Breast epithelium (tissue), 4 donors: ENCODE measurements at regions not wholly inside any gene's neighbourhood (a gene's known extent, or its start where the extent isn't known, plus 50 kb on each side); places are given as distances from the start of the nearest gene placed in this dataset.

ENCODE experiments used
- DNase-seq, 2 donors: peaks; one replicate each; pipeline ENCODE4 v3.0.0-alpha.2; 2019; ENCODE audit warnings: low spot score in 2 of 2
- H3K27ac ChIP-seq, 2 donors: fragments of 200-600 bp; sonication (generic) in 1 of 2; one replicate each; pipeline ENCODE4 v1.5.1; 2016 to 2019; ENCODE audit warnings: mild to moderate bottlenecking in 1 of 2
- H3K27me3 ChIP-seq, 2 donors: fragments of 200-600 bp; sonication (generic) in 1 of 2; one replicate each; pipeline versions ENCODE4 v1.5.1 to v1.6.0; 2017 to 2019; ENCODE audit warnings: control low read depth in 1 of 2, mild to moderate bottlenecking in 1 of 2
- H3K36me3 ChIP-seq: fragments of 200-600 bp; one replicate; pipeline ENCODE4 v1.5.1; 2019
- H3K4me1 ChIP-seq, 2 donors: fragments of 200-600 bp; sonication (generic); one replicate each; pipeline ENCODE4 v1.5.1; 2016 to 2019; ENCODE audit warnings: control low read depth in 1 of 2
- H3K4me3 ChIP-seq, 3 donors: fragments of 200-600 bp; sonication (generic); 1 replicate in 2 of 3; 2 replicates in 1 of 3; pipeline ENCODE4 v1.5.1; 2016 to 2019; ENCODE audit warnings: mild to moderate bottlenecking in 3 of 3, moderate library complexity in 2 of 3
- H3K9me3 ChIP-seq, 2 donors: fragments of 200-600 bp; sonication (generic) in 1 of 2; one replicate each; pipeline ENCODE4 v1.5.1; 2016 to 2019; ENCODE audit warnings: control low read depth in 1 of 2
- CTCF ChIP-seq, 3 donors: fragments of 450-650 bp; IDR thresholded peaks; one replicate each; pipeline ENCODE4 v1.5.1; 2016 to 2017; ENCODE audit warnings: antibody characterized with exemption in 3 of 3, mild to moderate bottlenecking in 3 of 3, moderate library complexity in 3 of 3
- POLR2A ChIP-seq: fragments of 450-650 bp; IDR thresholded peaks from one replicate; pipeline ENCODE4 v1.6.1; 2016; ENCODE audit warnings: antibody characterized with exemption, mild to moderate bottlenecking, moderate library complexity
- POLR2AphosphoS5 ChIP-seq, 3 donors: sonication (generic); formaldehyde crosslinking; IDR thresholded peaks; one replicate each; pipeline ENCODE4 v1.6.1; 2017; ENCODE audit warnings: antibody characterized with exemption in 3 of 3
- intact Hi-C: fragments of 100-400 bp; cut with DNase I; formaldehyde crosslinking; loops from one replicate; pipeline ENCODE4 v1.15.1; 2023; ENCODE audit warnings: low total_unique reads

GRCh38 chr11:70522309-70522592 lies 123.9 kb downstream of the CTTN start:
- TF ChIP-seq POLR2AphosphoS5 (IDR thresholded peaks at IDR 0.05) (no peak), POLR2A (no peak), CTCF (IDR thresholded peaks at IDR 0.05) (no peak)
- Histone ChIP-seq H3K4me1 (no peaks in the 10 kb centered on the region), H3K27me3 (no peaks in the 10 kb centered on the region), H3K36me3 (no peaks in the 10 kb centered on the region), H3K4me3 (no peak overlapping the region), H3K9me3 (no peaks in the 10 kb centered on the region), H3K27ac (no peak overlapping the region)
- DNase-seq = no peak
- intact Hi-C loops = no loop called here

- DNase-seq = no peak
Measured at GRCh38 chr11:70522593-70523311, 124.4 kb downstream of the CTTN start.

GRCh38 chr11:70523384-70524095 lies 125.2 kb downstream of the CTTN start:
- intact Hi-C loops = no loop called here
- Histone ChIP-seq H3K9me3 (no peaks in the 10 kb centered on the region), H3K36me3 (no peaks in the 10 kb centered on the region), H3K27me3 (no peaks in the 10 kb centered on the region), H3K4me3 (no peak overlapping the region), H3K4me1 (no peaks in the 10 kb centered on the region), H3K27ac (no peak overlapping the region)
- TF ChIP-seq CTCF (IDR thresholded peaks at IDR 0.05) (no peak), POLR2A (no peak), POLR2AphosphoS5 (IDR thresholded peaks at IDR 0.05) (no peak)
- no peak for DNase-seq

More at GRCh38 chr11:70522593-70523311, 124.4 kb downstream of the CTTN start:
- Histone ChIP-seq H3K4me1 (no peaks in the 10 kb centered on the region), H3K9me3 (no peaks in the 10 kb centered on the region), H3K4me3 (no peak overlapping the region), H3K36me3 (no peaks in the 10 kb centered on the region), H3K27ac (no peak overlapping the region), H3K27me3 (no peaks in the 10 kb centered on the region)
- intact Hi-C loops = no loop called here
- TF ChIP-seq CTCF (IDR thresholded peaks at IDR 0.05) (no peak), POLR2AphosphoS5 (IDR thresholded peaks at IDR 0.05) (no peak), POLR2A (no peak)

GRCh38 chr11:70524096-70524922 lies 126.0 kb downstream of the CTTN start:
- no peaks in the 10 kb centered on the region for H3K9me3 ChIP-seq
- no peak for TF ChIP-seq POLR2AphosphoS5 (IDR thresholded peaks at IDR 0.05)
- no peaks in the 10 kb centered on the region for H3K27me3 ChIP-seq
- no peaks in the 10 kb centered on the region for H3K4me1 ChIP-seq
- H3K27ac ChIP-seq = no peak overlapping the region
- H3K36me3 ChIP-seq = no peaks in the 10 kb centered on the region
- no peak for DNase-seq
- H3K4me3 ChIP-seq = no peak overlapping the region
- intact Hi-C loops = no loop called here

- Histone ChIP-seq H3K36me3 (no peaks in the 10 kb centered on the region), H3K4me3 (no peak overlapping the region), H3K4me1 (no peaks in the 10 kb centered on the region), H3K27me3 (no peaks in the 10 kb centered on the region), H3K9me3 (no peaks in the 10 kb centered on the region), H3K27ac (peak overlapping the region; percentile 8 to 72)
- TF ChIP-seq POLR2AphosphoS5 (IDR thresholded peaks at IDR 0.05) (no peak), POLR2A (no peak), CTCF (IDR thresholded peaks at IDR 0.05) (no peak)
- intact Hi-C loops = no loop called here
- DNase-seq = peak in 1 of 2 donors; percentile 53
Measured at GRCh38 chr11:70525006-70525405, 126.7 kb downstream of the CTTN start.
